ENCODE measurements at regions not wholly inside any gene's neighbourhood (a gene's known extent, or its start where the extent isn't known, plus 50 kb on each side); places are given as distances from the start of the nearest gene placed in this dataset.

DNA sequence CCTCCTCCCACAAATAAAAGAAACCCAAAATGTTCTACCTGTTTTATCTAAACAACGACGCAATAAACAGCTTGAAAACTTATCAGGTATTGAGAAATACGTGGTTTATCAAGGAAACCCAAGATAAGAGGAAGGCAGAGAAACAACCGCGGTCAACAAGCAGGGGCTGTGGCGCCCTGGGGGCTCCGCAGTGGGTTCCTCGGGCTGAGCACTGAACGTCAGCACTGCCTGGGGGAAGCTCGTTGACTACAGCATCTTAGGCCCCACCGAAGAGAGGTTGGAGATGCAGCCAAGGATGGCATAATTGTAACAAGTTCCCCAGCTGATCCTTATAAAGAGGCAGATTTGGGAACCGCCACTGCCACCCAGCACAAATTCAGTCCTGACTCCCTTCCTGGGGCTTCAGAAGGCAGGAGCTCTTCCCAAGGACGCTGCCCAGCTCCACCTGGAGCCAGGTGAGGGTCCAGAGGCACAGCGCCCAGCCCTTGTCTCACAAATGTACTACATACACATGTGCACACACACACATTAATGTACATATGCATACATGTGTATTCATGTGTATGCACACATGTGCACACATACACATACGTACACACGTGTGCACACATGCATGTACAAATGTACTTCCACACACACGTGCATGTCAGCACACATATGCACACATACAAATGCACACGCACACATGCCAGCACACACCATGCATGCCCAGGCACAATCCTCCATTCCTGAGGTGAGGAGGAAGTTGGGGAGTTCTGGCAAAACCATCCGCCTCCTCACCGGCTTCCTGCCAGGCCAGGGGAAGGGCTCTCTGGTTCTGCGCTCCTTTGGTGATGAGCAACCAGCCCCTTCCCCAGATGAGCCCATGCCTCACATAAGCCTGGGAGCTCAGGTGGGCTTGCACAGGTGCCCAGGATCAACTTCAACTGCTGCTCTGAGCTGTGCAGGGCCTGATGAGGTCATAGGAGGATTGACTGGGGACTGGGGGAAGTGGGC lies 251.1 kb downstream of the NPHP4 start:
- no peak for ATAC-seq
- TF ChIP-seq, protein P1, sequence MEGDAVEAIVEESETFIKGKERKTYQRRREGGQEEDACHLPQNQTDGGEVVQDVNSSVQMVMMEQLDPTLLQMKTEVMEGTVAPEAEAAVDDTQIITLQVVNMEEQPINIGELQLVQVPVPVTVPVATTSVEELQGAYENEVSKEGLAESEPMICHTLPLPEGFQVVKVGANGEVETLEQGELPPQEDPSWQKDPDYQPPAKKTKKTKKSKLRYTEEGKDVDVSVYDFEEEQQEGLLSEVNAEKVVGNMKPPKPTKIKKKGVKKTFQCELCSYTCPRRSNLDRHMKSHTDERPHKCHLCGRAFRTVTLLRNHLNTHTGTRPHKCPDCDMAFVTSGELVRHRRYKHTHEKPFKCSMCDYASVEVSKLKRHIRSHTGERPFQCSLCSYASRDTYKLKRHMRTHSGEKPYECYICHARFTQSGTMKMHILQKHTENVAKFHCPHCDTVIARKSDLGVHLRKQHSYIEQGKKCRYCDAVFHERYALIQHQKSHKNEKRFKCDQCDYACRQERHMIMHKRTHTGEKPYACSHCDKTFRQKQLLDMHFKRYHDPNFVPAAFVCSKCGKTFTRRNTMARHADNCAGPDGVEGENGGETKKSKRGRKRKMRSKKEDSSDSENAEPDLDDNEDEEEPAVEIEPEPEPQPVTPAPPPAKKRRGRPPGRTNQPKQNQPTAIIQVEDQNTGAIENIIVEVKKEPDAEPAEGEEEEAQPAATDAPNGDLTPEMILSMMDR (IDR thresholded peaks at IDR 0.05): no peak
- TF ChIP-seq POLR2A (IDR thresholded peaks at IDR 0.05): no peak
- Histone ChIP-seq H3K27me3 (peaks cover 0 to 7% of the 10 kb centered on the region in 2 donors), H3K9me3 (no peaks in the 10 kb centered on the region), H3K36me3 (replicated peaks in 1 of 2; ENCODE audit: insufficient read depth in 1 of 2, low read depth in 2 of 2) (no peaks in the 10 kb centered on the region), H3K4me3 (no peak overlapping the region), H3K27ac (no peak overlapping the region), H3K4me1 (no peaks in the 10 kb centered on the region)
- intact Hi-C loops (cut with DNase I): loop anchor here (10.0 kb wide), 1 partner anchor 226 kb away; no protein-coding TSS in a partner anchor
- 36 to 43% methylated on average over 21 of the region's 21 CpGs for WGBS, 2 donors
- DNase-seq: no peak

DNA sequence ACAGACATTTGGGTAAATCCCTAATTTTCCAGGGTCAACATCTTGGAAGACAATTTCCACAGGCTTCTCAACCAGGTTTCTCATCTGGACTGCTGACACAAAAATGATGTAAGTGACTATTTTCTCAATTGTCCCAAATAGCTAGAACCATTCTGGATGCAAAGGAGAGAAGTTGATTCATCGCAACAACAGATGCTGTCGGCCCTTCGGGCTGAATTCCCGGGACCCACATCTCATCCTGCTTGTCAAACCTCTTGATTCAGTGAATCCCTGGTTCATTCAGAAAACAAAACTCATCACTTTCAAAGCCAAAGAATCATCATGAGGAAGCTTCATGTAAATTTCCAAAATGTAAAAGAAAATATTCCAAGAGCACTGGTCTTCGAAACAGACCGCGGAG lies 251.8 kb downstream of the NPHP4 start:
- no peak for DNase-seq
- ATAC-seq: no peak
- intact Hi-C loops (cut with DNase I): loop anchor here (10.0 kb wide), 1 partner anchor 226 kb away; no protein-coding TSS in a partner anchor
- H3K36me3 ChIP-seq (replicated peaks in 1 of 2; ENCODE audit: insufficient read depth in 1 of 2, low read depth in 2 of 2): no peaks in the 10 kb centered on the region
- H3K4me1 ChIP-seq: no peaks in the 10 kb centered on the region
- H3K4me3 ChIP-seq: no peak overlapping the region
- H3K27me3 ChIP-seq: peaks cover 0 to under 1% of the 10 kb centered on the region in 2 donors
- H3K9me3 ChIP-seq: no peaks in the 10 kb centered on the region
- WGBS, 2 donors: 71 to 84% methylated on average over 7 of the region's 7 CpGs
- no peak for TF ChIP-seq POLR2A (IDR thresholded peaks at IDR 0.05)
- no peak overlapping the region for H3K27ac ChIP-seq

DNA sequence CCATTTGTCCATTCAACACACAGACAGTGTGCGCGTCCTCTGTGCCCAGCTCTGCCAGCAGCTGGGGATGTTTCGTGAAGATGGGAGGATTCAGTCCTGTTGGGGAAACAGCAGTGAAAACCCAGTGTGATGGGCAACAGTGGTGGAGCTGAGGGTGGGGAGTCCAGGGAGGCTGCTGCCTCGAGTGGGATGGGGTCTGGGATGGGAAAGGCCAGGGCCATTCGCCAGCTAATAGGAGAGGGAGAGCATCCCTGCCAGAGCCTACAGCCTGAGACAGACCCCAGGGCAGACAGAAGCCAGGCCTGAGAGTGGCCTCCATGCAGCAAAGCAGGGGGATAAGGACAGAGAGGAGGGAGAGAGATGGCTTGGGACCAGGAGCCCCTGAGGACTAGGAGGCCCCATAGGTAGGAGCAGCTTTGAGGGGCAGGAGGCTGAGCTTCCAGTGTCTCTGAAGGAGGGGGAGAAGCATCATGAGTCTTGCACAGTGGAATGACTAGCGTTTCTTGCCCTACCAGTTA lies 252.6 kb downstream of the NPHP4 start:
- Histone ChIP-seq H3K4me3 (no peak overlapping the region), H3K4me1 (no peaks in the 10 kb centered on the region), H3K27me3 (no peaks in the 10 kb centered on the region), H3K9me3 (no peaks in the 10 kb centered on the region), H3K27ac (no peak overlapping the region), H3K36me3 (replicated peaks in 1 of 2; ENCODE audit: insufficient read depth in 1 of 2, low read depth in 2 of 2) (no peaks in the 10 kb centered on the region)
- TF ChIP-seq POLR2A (IDR thresholded peaks at IDR 0.05): no peak
- TF ChIP-seq, protein P1 (IDR thresholded peaks at IDR 0.05): no peak
- no peak for ATAC-seq
- no peak for DNase-seq
- WGBS, 2 donors: 53 to 66% methylated on average over 6 of the region's 6 CpGs
- intact Hi-C loops (cut with DNase I): loop anchor here (10.0 kb wide), 1 partner anchor 225 kb away; no protein-coding TSS in a partner anchor

DNA sequence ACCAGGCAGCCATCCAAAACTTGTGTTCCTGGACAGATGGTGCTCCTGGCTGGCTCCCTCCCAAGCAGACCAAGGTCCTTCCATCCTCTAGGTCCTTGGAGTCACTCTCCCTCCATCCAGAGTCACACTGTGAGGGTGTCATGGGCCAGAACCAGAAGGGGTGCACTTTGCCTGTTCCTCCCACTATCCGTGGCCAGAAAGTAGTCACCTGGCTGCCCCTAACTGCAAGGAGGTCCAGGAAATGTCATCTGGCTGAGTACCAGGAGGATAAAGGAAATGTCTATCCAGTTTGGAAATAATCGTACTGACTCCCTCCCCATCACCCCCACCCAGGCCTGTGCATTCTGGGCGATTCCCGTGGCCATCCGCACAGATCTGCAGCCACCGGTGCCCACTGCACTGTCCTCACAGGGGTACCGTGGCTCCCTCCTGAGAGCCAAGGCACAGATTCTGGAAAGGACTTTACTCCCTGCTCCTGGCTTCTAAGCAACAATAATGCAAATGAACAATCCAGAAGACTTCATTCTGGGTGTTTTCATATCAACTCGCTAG lies 253.2 kb downstream of the NPHP4 start:
- intact Hi-C loops (cut with DNase I): no loop called here
- WGBS, 2 donors: 67 to 73% methylated on average over 8 of the region's 8 CpGs
- TF ChIP-seq, protein P1 (IDR thresholded peaks at IDR 0.05): no peak
- TF ChIP-seq POLR2A (IDR thresholded peaks at IDR 0.05): no peak
- Histone ChIP-seq H3K4me3 (no peak overlapping the region), H3K27me3 (no peaks in the 10 kb centered on the region), H3K36me3 (replicated peaks in 1 of 2; ENCODE audit: insufficient read depth in 1 of 2, low read depth in 2 of 2) (no peaks in the 10 kb centered on the region), H3K4me1 (no peaks in the 10 kb centered on the region), H3K9me3 (no peaks in the 10 kb centered on the region), H3K27ac (no peak overlapping the region)
- no peak for DNase-seq
- ATAC-seq: no peak

DNA sequence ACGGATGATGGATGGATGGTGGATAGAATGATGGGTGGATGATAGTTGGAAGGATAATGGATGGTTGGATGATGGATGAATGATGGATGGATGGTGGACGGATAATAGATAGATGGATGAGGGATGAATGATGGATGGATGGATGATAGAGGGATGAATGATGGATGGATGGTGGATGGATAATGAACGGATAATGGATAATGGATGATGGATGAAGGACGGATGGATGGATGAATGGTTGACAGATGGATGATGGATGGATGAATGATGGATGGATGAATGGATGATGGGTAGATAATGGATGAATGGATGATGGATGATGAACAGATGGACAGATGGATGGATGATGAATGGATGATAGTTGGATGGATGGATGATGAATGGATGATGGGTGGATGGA lies 255.1 kb downstream of the NPHP4 start:
- H3K27me3 ChIP-seq: no peaks in the 10 kb centered on the region
- H3K4me1 ChIP-seq: no peaks in the 10 kb centered on the region
- no peaks in the 10 kb centered on the region for H3K9me3 ChIP-seq
- intact Hi-C loops (cut with DNase I): no loop called here
- DNase-seq: no peak
- no peak for TF ChIP-seq POLR2A (IDR thresholded peaks at IDR 0.05)
- TF ChIP-seq, protein P1 (IDR thresholded peaks at IDR 0.05): no peak
- no peaks in the 10 kb centered on the region for H3K36me3 ChIP-seq (replicated peaks in 1 of 2; ENCODE audit: insufficient read depth in 1 of 2, low read depth in 2 of 2)
- H3K4me3 ChIP-seq: no peak overlapping the region
- no peak for ATAC-seq
- 54 to 67% methylated on average over 4 of the region's 4 CpGs for WGBS, 2 donors
- no peak overlapping the region for H3K27ac ChIP-seq

All from body of pancreas (tissue), 4 donors.